COLO668 (cell line): ENCODE measurements at regions not wholly inside any gene's neighbourhood (a gene's known extent, or its start where the extent isn't known, plus 50 kb on each side); places are given as distances from the start of the nearest gene placed in this dataset.

Experiments
- DNase-seq: peaks from one replicate; lab custom pipeline; 2025; ENCODE audit not compliant: unreplicated experiment; lab: John Stamatoyannopoulos, UW

GRCh38 chr6:157769776-157770426 is 53.1 kb upstream of the SNX9 start:
- no peak for DNase-seq

GRCh38 chr6:157770946-157771345 is 52.1 kb upstream of the SNX9 start:
- no peak for DNase-seq

- DNase-seq: no peak
Measured at GRCh38 chr6:157772820-157773219, 50.2 kb upstream of the SNX9 start.
